ENCODE measurements at regions not wholly inside any gene's neighbourhood (a gene's known extent, or its start where the extent isn't known, plus 50 kb on each side); places are given as distances from the start of the nearest gene placed in this dataset.

- BruUV-seq (replicated peaks), result no TSS peak
- no peaks in the 10 kb centered on the region for H3K79me2 ChIP-seq (ENCODE audit: insufficient read depth, low read length)
- in situ Hi-C loops (cut with HindIII; ENCODE audit: extremely low pct_ligation_motif_present, low pct_unique_long_range_greater_than_20kb), result no loop called here
Observed at GRCh38 chr18:77815666-77816338, 566.2 kb downstream of the GALR1 start.

DNA sequence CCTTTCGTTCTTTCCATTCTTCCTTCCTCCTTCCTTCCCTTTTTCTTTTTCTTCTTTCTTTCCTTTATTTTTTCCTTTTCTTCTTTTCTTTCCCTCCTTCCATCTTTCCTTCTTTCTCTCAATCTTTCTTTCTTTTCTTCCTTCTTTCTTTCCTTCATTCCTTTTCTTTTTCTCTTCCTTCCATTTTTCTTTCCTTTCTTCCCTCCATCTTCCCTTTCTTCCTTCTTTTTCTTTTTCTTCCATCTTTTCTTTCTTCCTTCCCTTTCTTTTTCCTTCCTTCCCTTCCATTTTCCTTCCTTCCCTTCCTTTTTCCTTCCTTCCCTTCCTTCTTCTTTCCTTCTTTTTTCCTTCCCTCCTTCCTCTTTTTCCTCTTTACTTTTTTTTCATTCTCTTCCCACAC, 568.7 kb downstream of the GALR1 start:
- intact Hi-C loops (cut with micrococcal nuclease; ENCODE audit: unreplicated experiment), result no loop called here
- FAIRE-seq (no peak), ATAC-seq (no peak), DNase-seq (ENCODE audit: low spot score) (no peak)
- BruUV-seq (replicated peaks), result no TSS peak
- H3K9ac ChIP-seq (ENCODE audit: insufficient read depth, low read depth, low read length), result no peak overlapping the region
- H4K20me1 ChIP-seq (ENCODE audit: insufficient read depth, low read length), result no peaks in the 10 kb centered on the region
- ChIA-PET CTCF (ENCODE audit: low intra/inter-chr PET ratio, low total read pairs) (no interaction called here), POLR2A (no interaction called here)
- 0% methylated on average over 1 of the region's 1 CpG for WGBS (ENCODE audit: low lambda C conversion rate)
- H3K27me3 ChIP-seq (ENCODE audit: control insufficient read depth in 1 of 2, insufficient read depth in 2 of 2, low read length in 2 of 2), result peaks cover 0 to 3% of the 10 kb centered on the region in 2 experiments; a peak in 2 of 5 replicates
- no peaks in the 10 kb centered on the region for H3K36me3 ChIP-seq (replicated peaks in 1 of 2; ENCODE audit: control insufficient read depth in 1 of 2, insufficient read depth in 2 of 2, low read length in 2 of 2)
- H3K4me2 ChIP-seq (ENCODE audit: low read depth, low read length), result no peak overlapping the region
- no peak overlapping the region for H3K4me3 ChIP-seq (replicated peaks in 1 of 3; ENCODE audit: insufficient read depth in 1 of 3, low read depth in 2 of 3, low read length in 3 of 3)
- in situ Hi-C loops (cut with HindIII; ENCODE audit: extremely low pct_ligation_motif_present, low pct_unique_long_range_greater_than_20kb), result no loop called here
- no peaks in the 10 kb centered on the region for H3K79me2 ChIP-seq (ENCODE audit: insufficient read depth, low read length)
- H2AFZ ChIP-seq (ENCODE audit: low read length), result no peak overlapping the region
- H3K9me3 ChIP-seq (ENCODE audit: low read length), result peaks cover 17% of the 10 kb centered on the region
- no peak overlapping the region for H3K27ac ChIP-seq (ENCODE audit: extremely low read length, insufficient read depth, low read length)
- H3K4me1 ChIP-seq (ENCODE audit: insufficient read depth, low read length), result no peaks in the 10 kb centered on the region
- TF ChIP-seq ZNF326 (CRISPR knock-in tag; IDR thresholded peaks at IDR 0.05; ENCODE audit: borderline replicate concordance), result no peak
- no peak for TF ChIP-seq MAZ (IDR thresholded peaks at IDR 0.05; ENCODE audit: borderline replicate concordance, low read depth, low read length)
- no peak for TF ChIP-seq MAZ (CRISPR knock-in tag; IDR thresholded peaks at IDR 0.05; ENCODE audit: low read depth)
- no peak for TF ChIP-seq HOXA3 (CRISPR knock-in tag; IDR thresholded peaks at IDR 0.05)
- no peak for TF ChIP-seq PAXIP1 (CRISPR knock-in tag; conservative IDR thresholded peaks at IDR 0.05)
- no peak for TF ChIP-seq HOXA7 (CRISPR knock-in tag; IDR thresholded peaks at IDR 0.05)
- TF ChIP-seq YEATS4 (CRISPR knock-in tag; IDR thresholded peaks at IDR 0.05; ENCODE audit: borderline replicate concordance), result no peak
- TF ChIP-seq REL (CRISPR knock-in tag; conservative IDR thresholded peaks at IDR 0.05), result no peak
- no peak for TF ChIP-seq NFATC3 (CRISPR knock-in tag; IDR thresholded peaks at IDR 0.05)
- no peak for TF ChIP-seq ZFP36 (IDR thresholded peaks at IDR 0.05; ENCODE audit: borderline replicate concordance, low read depth, low read length, partially characterized antibody)
- no peak for TF ChIP-seq KLF11 (CRISPR knock-in tag; IDR thresholded peaks at IDR 0.05)
- no peak for TF ChIP-seq ZNF430 (CRISPR knock-in tag; IDR thresholded peaks at IDR 0.05)
- no peak for TF ChIP-seq FOXA1 (IDR thresholded peaks at IDR 0.05)
- no peak for TF ChIP-seq FOXA1 (CRISPR knock-in tag; IDR thresholded peaks at IDR 0.05)
- no peak for TF ChIP-seq ZNF7 (CRISPR knock-in tag; IDR thresholded peaks at IDR 0.05)

More at GRCh38 chr18:77815666-77816338, 566.2 kb downstream of the GALR1 start:
- Histone ChIP-seq H3K4me3 (replicated peaks in 1 of 3; ENCODE audit: insufficient read depth in 1 of 3, low read depth in 2 of 3, low read length in 3 of 3) (no peak overlapping the region), H3K9ac (ENCODE audit: insufficient read depth, low read depth, low read length) (no peak overlapping the region), H3K36me3 (replicated peaks in 1 of 2; ENCODE audit: control insufficient read depth in 1 of 2, insufficient read depth in 2 of 2, low read length in 2 of 2) (no peaks in the 10 kb centered on the region), H3K27ac (ENCODE audit: extremely low read length, insufficient read depth, low read length) (no peak overlapping the region), H4K20me1 (ENCODE audit: insufficient read depth, low read length) (no peaks in the 10 kb centered on the region), H3K4me2 (ENCODE audit: low read depth, low read length) (no peak overlapping the region), H3K4me1 (ENCODE audit: insufficient read depth, low read length) (no peaks in the 10 kb centered on the region), H2AFZ (ENCODE audit: low read length) (no peak overlapping the region), H3K9me3 (ENCODE audit: low read length) (peaks cover 17% of the 10 kb centered on the region), H3K27me3 (ENCODE audit: control insufficient read depth in 1 of 2, insufficient read depth in 2 of 2, low read length in 2 of 2) (no peaks in the 10 kb centered on the region; a peak in 2 of 5 replicates)
- 0% methylated on average over 3 of the region's 3 CpGs for WGBS (ENCODE audit: low lambda C conversion rate)
- FAIRE-seq (no peak), ATAC-seq (no peak), DNase-seq (ENCODE audit: low spot score) (no peak)
- CTCF ChIA-PET (ENCODE audit: low intra/inter-chr PET ratio, low total read pairs), result no interaction called here
- POLR2A ChIA-PET, result no interaction called here
- TF ChIP-seq RXRA (CRISPR knock-in tag; IDR thresholded peaks at IDR 0.05) (no peak), ZNF230 (CRISPR knock-in tag; IDR thresholded peaks at IDR 0.05) (no peak), RARG (CRISPR knock-in tag; IDR thresholded peaks at IDR 0.05; ENCODE audit: low read depth) (no peak), SRSF4 (IDR thresholded peaks at IDR 0.05; ENCODE audit: low read depth, low read length, poor library complexity, severe bottlenecking) (no peak), ZNF160 (CRISPR knock-in tag; IDR thresholded peaks at IDR 0.05) (no peak), ZNF839 (CRISPR knock-in tag; IDR thresholded peaks at IDR 0.05; ENCODE audit: borderline replicate concordance) (no peak), XRCC5 (optimal IDR thresholded peaks at IDR 0.05; ENCODE audit: low read length) (no peak), FOXA1 (IDR thresholded peaks at IDR 0.05) (no peak), FOXA1 (CRISPR knock-in tag; IDR thresholded peaks at IDR 0.05) (no peak)
- intact Hi-C loops (cut with micrococcal nuclease; ENCODE audit: unreplicated experiment), result no loop called here

Measured in HepG2 (cell line).